Panc1 (cell line): ENCODE measurements at regions not wholly inside any gene's neighbourhood (a gene's known extent, or its start where the extent isn't known, plus 50 kb on each side); places are given as distances from the start of the nearest gene placed in this dataset.

Experiments
- ATAC-seq: fragments of 200-7000 bp; cut with Tn5 transposase; 2 replicates; pipeline ENCODE4 v1.9.1; 2020; ENCODE audit warnings: mild to moderate bottlenecking, moderate library complexity
- BruUV-seq: library from RNA; stranded (reverse); fragments of 400-500 nt; replicated peaks from 2 replicates; lab custom pipeline; 2021; lab: Mats Ljungman, UMichigan
- CTCF ChIA-PET: fragments of 300-600 bp; sonication (Branson Sonifier 250); formaldehyde crosslinking; loops from one replicate; lab custom pipeline; 2022; ENCODE audit warnings: antibody characterized with exemption; lab: Charles Lee
- POLR2A ChIA-PET: fragments of 300-600 bp; sonication (Branson Sonifier 250); formaldehyde crosslinking; loops from one replicate; lab custom pipeline; 2022; ENCODE audit warnings: antibody characterized with exemption; lab: Charles Lee
- DNase-seq: peaks from one replicate; pipeline ENCODE4 v3.0.0-alpha.2; 2010; ENCODE audit warnings: low read depth, low spot score
- H3K27ac ChIP-seq: 2 replicates; pipeline ENCODE4 v1.5.1; 2011; ENCODE audit warnings: mild to moderate bottlenecking, low read length, inconsistent platforms
- H3K27me3 ChIP-seq: fragments of 200-500 bp; sonication (Bioruptor generic); 2 replicates; pipeline ENCODE4 v1.6.0; 2014; ENCODE audit warnings: low read length, inconsistent platforms; ENCODE audit not compliant: control insufficient read depth, insufficient read depth
- H3K36me3 ChIP-seq: fragments of 200-500 bp; sonication (Bioruptor generic); 2 replicates; pipeline ENCODE4 v1.5.1; 2014; ENCODE audit warnings: inconsistent platforms, mild to moderate bottlenecking, low read length, moderate library complexity; ENCODE audit not compliant: control insufficient read depth, insufficient read depth
- H3K4me1 ChIP-seq: 2 replicates; pipeline ENCODE4 v1.5.1; 2011; ENCODE audit warnings: inconsistent platforms, mild to moderate bottlenecking, low read length, moderate library complexity; ENCODE audit not compliant: control insufficient read depth, insufficient read depth
- H3K4me3 ChIP-seq, 2 experiments: 2 replicates each; pipeline ENCODE4 v1.5.1; 2011 to 2012; ENCODE audit warnings: low read depth in 2 of 2, low read length in 2 of 2, mild to moderate bottlenecking in 2 of 2, inconsistent platforms in 1 of 2, moderate library complexity in 1 of 2
- H3K9me3 ChIP-seq: fragments of 200-500 bp; sonication (Bioruptor generic); 2 replicates; pipeline ENCODE4 v1.5.1; 2014; ENCODE audit warnings: low read depth, mild to moderate bottlenecking, inconsistent platforms, low read length, moderate library complexity; ENCODE audit not compliant: control insufficient read depth, insufficient read depth
- CTCF ChIP-seq: fragments of 450-650 bp; IDR thresholded peaks from 2 replicates; pipeline ENCODE4 v1.5.1; 2017; ENCODE audit warnings: mild to moderate bottlenecking
- POLR2AphosphoS5 ChIP-seq: IDR thresholded peaks from 2 replicates; pipeline ENCODE4 v1.6.1; 2012; ENCODE audit warnings: mild to moderate bottlenecking, low read depth, low read length, moderate library complexity
- REST ChIP-seq, 2 experiments: IDR thresholded peaks; 2 replicates each; pipeline ENCODE4 v1.6.1; 2011 to 2012; ENCODE audit warnings: low read depth in 2 of 2, control low read depth in 1 of 2, low read length in 1 of 2, mild to moderate bottlenecking in 1 of 2, moderate library complexity in 1 of 2; ENCODE audit not compliant: insufficient read depth in 1 of 2
- SIN3A ChIP-seq: IDR thresholded peaks from 2 replicates; pipeline ENCODE4 v1.6.1; 2012; ENCODE audit warnings: low read depth, mild to moderate bottlenecking, low read length, moderate library complexity, borderline replicate concordance; ENCODE audit not compliant: insufficient read depth
- TCF7L2 ChIP-seq: IDR thresholded peaks from 2 replicates; pipeline ENCODE4 v1.6.1; 2011; ENCODE audit warnings: mild to moderate bottlenecking, low read depth, low read length, inconsistent platforms
- in situ Hi-C: cut with HindIII; loops from 2 replicates; pipeline ENCODE4 v1.10.0; 2016; ENCODE audit warnings: low sequenced_read_pairs, low pct_unique_long_range_greater_than_20kb
- intact Hi-C: fragments of 100-400 bp; cut with micrococcal nuclease; formaldehyde crosslinking; loops from one replicate; pipeline ENCODE4 v1.10.0; 2022; ENCODE audit not compliant: unreplicated experiment

GRCh38 chr11:8802251-8802650 lies 108.7 kb upstream of the AKIP1 start:
- Histone ChIP-seq H3K27ac (no peak overlapping the region), H3K4me3 (no peak overlapping the region), H3K27me3 (no peaks in the 10 kb centered on the region), H3K36me3 (no peaks in the 10 kb centered on the region), H3K4me1 (no peaks in the 10 kb centered on the region), H3K9me3 (no peaks in the 10 kb centered on the region)
- ChIA-PET CTCF (no interaction called here), POLR2A (interaction anchor here (0.7 kb wide), 1 partner anchor 10 kb away, joined by 20 read pairs; no protein-coding TSS in a partner anchor)
- no TSS peak for BruUV-seq
- no peak for TF ChIP-seq TCF7L2
- no peak for TF ChIP-seq REST (IDR thresholded peaks at IDR 0.05; ENCODE audit: insufficient read depth in 1 of 2, low read depth in 2 of 2, low read length in 1 of 2)
- no peak for TF ChIP-seq SIN3A
- TF ChIP-seq POLR2AphosphoS5 = no peak
- no peak for TF ChIP-seq CTCF
- ATAC-seq (no peak), DNase-seq (no peak)
- in situ Hi-C loops = no loop called here
- intact Hi-C loops = no loop called here

- H3K4me1 ChIP-seq = peaks cover 14% of the 10 kb centered on the region
- H3K9me3 ChIP-seq = no peaks in the 10 kb centered on the region
- ATAC-seq (no peak), DNase-seq (no peak)
- no peaks in the 10 kb centered on the region for H3K27me3 ChIP-seq
- BruUV-seq = no TSS peak
- in situ Hi-C loops (no loop called here), intact Hi-C loops (no loop called here)
- CTCF ChIA-PET = no interaction called here
- TF ChIP-seq REST (IDR thresholded peaks at IDR 0.05; ENCODE audit: insufficient read depth in 1 of 2, low read depth in 2 of 2, low read length in 1 of 2) (no peak), TCF7L2 (no peak), SIN3A (no peak), CTCF (no peak), POLR2AphosphoS5 (no peak)
- H3K27ac ChIP-seq = no peak overlapping the region
- POLR2A ChIA-PET = interaction anchor here (0.6 kb wide), 1 partner anchor 135 kb away, joined by 3 read pairs; no protein-coding TSS in a partner anchor
- no peaks in the 10 kb centered on the region for H3K36me3 ChIP-seq
- no peak overlapping the region for H3K4me3 ChIP-seq
Observed at GRCh38 chr11:8803973-8804372, 107.0 kb upstream of the AKIP1 start.
